ENCODE measurements at regions not wholly inside any gene's neighbourhood (a gene's known extent, or its start where the extent isn't known, plus 50 kb on each side); places are given as distances from the start of the nearest gene placed in this dataset.

DNA sequence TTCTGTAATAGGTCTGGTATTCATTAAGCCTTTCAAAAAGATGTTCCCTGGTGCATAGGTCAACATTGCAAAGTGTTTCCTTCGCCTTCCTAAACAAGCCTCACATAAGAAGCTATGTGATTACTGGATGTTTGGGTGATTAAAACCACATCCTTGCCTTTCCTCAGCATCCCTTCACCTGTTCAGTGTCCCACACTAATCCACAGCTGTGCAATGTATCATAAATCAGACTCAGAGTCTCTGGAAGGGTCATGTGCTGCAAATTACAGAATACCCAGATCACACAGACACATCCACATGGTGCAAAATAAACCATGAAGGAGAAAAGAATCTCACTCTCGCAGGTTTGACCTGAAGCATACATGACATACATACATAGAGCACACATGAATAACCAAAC, 164.7 kb upstream of the NSMCE3 start:
- TF ChIP-seq, protein P1, sequence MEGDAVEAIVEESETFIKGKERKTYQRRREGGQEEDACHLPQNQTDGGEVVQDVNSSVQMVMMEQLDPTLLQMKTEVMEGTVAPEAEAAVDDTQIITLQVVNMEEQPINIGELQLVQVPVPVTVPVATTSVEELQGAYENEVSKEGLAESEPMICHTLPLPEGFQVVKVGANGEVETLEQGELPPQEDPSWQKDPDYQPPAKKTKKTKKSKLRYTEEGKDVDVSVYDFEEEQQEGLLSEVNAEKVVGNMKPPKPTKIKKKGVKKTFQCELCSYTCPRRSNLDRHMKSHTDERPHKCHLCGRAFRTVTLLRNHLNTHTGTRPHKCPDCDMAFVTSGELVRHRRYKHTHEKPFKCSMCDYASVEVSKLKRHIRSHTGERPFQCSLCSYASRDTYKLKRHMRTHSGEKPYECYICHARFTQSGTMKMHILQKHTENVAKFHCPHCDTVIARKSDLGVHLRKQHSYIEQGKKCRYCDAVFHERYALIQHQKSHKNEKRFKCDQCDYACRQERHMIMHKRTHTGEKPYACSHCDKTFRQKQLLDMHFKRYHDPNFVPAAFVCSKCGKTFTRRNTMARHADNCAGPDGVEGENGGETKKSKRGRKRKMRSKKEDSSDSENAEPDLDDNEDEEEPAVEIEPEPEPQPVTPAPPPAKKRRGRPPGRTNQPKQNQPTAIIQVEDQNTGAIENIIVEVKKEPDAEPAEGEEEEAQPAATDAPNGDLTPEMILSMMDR (IDR thresholded peaks at IDR 0.05; ENCODE audit: extremely low read depth in 1 of 2, insufficient read depth in 1 of 2, low read depth in 1 of 2, low read length in 2 of 2) = no peak
- TF ChIP-seq FOS (IDR thresholded peaks at IDR 0.05; ENCODE audit: borderline replicate concordance, insufficient read depth, low read length) (no peak), POLR2AphosphoS5 (IDR thresholded peaks at IDR 0.05; ENCODE audit: insufficient read depth, low read depth, low read length) (no peak), POLR2A (IDR thresholded peaks at IDR 0.05; ENCODE audit: low read depth, low read length) (no peak), JUN (IDR thresholded peaks at IDR 0.05; ENCODE audit: borderline replicate concordance, insufficient read depth, insufficient read length, low read depth) (no peak), EZH2 (IDR thresholded peaks at IDR 0.05; ENCODE audit: borderline replicate concordance, low read depth, low read length, severe bottlenecking) (no peak), MYC (IDR thresholded peaks at IDR 0.05; ENCODE audit: low read depth, low read length) (no peak), GATA2 (IDR thresholded peaks at IDR 0.05; ENCODE audit: insufficient read depth, insufficient read length, low read depth, low read length) (no peak)
- TF ChIP-seq, protein P2, sequence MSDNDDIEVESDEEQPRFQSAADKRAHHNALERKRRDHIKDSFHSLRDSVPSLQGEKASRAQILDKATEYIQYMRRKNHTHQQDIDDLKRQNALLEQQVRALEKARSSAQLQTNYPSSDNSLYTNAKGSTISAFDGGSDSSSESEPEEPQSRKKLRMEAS (IDR thresholded peaks at IDR 0.05; ENCODE audit: insufficient read depth, insufficient read length) = no peak
